OCI-LY7 (cell line): ENCODE measurements at regions not wholly inside any gene's neighbourhood (a gene's known extent, or its start where the extent isn't known, plus 50 kb on each side); places are given as distances from the start of the nearest gene placed in this dataset.

Experiments
- BruUV-seq: library from RNA; stranded (reverse); fragments of 400-500 nt; replicated peaks from 2 replicates; lab custom pipeline; 2021; lab: Mats Ljungman, UMichigan
- CTCF ChIA-PET: fragments of 300-600 bp; sonication (Branson Sonifier 250); formaldehyde crosslinking; loops from one replicate; lab custom pipeline; 2022; ENCODE audit warnings: antibody characterized with exemption; ENCODE audit not compliant: unreplicated experiment; lab: Charles Lee
- POLR2A ChIA-PET: fragments of 300-600 bp; sonication (Branson Sonifier 250); formaldehyde crosslinking; loops from one replicate; lab custom pipeline; 2022; ENCODE audit warnings: antibody characterized with exemption; lab: Charles Lee
- DNase-seq: peaks from one replicate; pipeline ENCODE4 v3.0.0-alpha.2; 2015; ENCODE audit warnings: low spot score
- H2AFZ ChIP-seq: fragments of 200-600 bp; sonication (generic), shearing (Covaris generic); 2 replicates; pipeline ENCODE4 v1.6.1; 2014; ENCODE audit warnings: mild to moderate bottlenecking, antibody characterized with exemption, low read length, moderate library complexity
- H3K27ac ChIP-seq: fragments of 200-600 bp; sonication (generic); 2 replicates; pipeline ENCODE4 v1.5.1; 2014; ENCODE audit warnings: mixed run types, low read depth, mild to moderate bottlenecking, moderate library complexity, low read length, inconsistent platforms; ENCODE audit not compliant: poor library complexity, severe bottlenecking
- H3K36me3 ChIP-seq: fragments of 200-600 bp; sonication (generic); 2 replicates; pipeline ENCODE4 v1.6.1; 2014; ENCODE audit warnings: mild to moderate bottlenecking, antibody characterized with exemption, low read length, moderate library complexity, mixed read lengths; ENCODE audit not compliant: insufficient read depth
- H3K4me1 ChIP-seq: fragments of 200-600 bp; sonication (generic); 2 replicates; pipeline ENCODE4 v1.5.1; 2014; ENCODE audit warnings: mild to moderate bottlenecking, low read length; ENCODE audit not compliant: insufficient read depth, poor library complexity, severe bottlenecking
- H3K4me2 ChIP-seq: fragments of 200-600 bp; sonication (generic); 2 replicates; pipeline ENCODE4 v1.6.1; 2014; ENCODE audit warnings: mild to moderate bottlenecking, low read length
- H3K4me3 ChIP-seq: fragments of 200-600 bp; sonication (generic); 2 replicates; pipeline ENCODE4 v1.5.1; 2014; ENCODE audit warnings: mild to moderate bottlenecking, low read depth, low read length; ENCODE audit not compliant: poor library complexity, severe bottlenecking
- H3K79me2 ChIP-seq: fragments of 200-600 bp; sonication (generic); 2 replicates; pipeline ENCODE4 v1.6.1; 2016; ENCODE audit warnings: low read depth, mild to moderate bottlenecking, low read length, moderate library complexity, mixed read lengths; ENCODE audit not compliant: insufficient read depth
- H3K9me2 ChIP-seq: fragments of 200-600 bp; sonication (generic); 2 replicates; pipeline ENCODE4 v1.6.1; 2016; ENCODE audit warnings: mild to moderate bottlenecking, low read length, mixed read lengths; ENCODE audit not compliant: insufficient read depth
- H3K9me3 ChIP-seq: fragments of 200-600 bp; sonication (generic); 2 replicates; pipeline ENCODE4 v1.6.1; 2014; ENCODE audit warnings: mild to moderate bottlenecking, mixed run types, low read length, mixed read lengths
- H4K20me1 ChIP-seq: fragments of 200-600 bp; sonication (generic); 2 replicates; pipeline ENCODE4 v1.6.1; 2014; ENCODE audit warnings: mild to moderate bottlenecking, antibody characterized with exemption, low read length, moderate library complexity, mixed read lengths; ENCODE audit not compliant: insufficient read depth
- CTCF ChIP-seq: fragments of 200-600 bp; sonication (generic); conservative IDR thresholded peaks from 2 replicates; pipeline ENCODE4 v1.5.1; 2014; ENCODE audit warnings: mild to moderate bottlenecking, antibody characterized with exemption, low read length, moderate library complexity, mixed read lengths
- EZH2phosphoT487 ChIP-seq: fragments of 200-600 bp; sonication (generic); IDR thresholded peaks from 2 replicates; pipeline ENCODE4 v1.6.1; 2018; ENCODE audit warnings: low read depth, borderline replicate concordance, mild to moderate bottlenecking, mixed run types, antibody characterized with exemption, low read length, moderate library complexity, mixed read lengths
- intact Hi-C: fragments of 100-400 bp; cut with micrococcal nuclease; formaldehyde crosslinking; loops from one replicate; pipeline ENCODE4 v1.10.0; 2022; ENCODE audit not compliant: unreplicated experiment

GRCh38 chr5:143614831-143615230 lies 197.1 kb upstream of the HMHB1 start:
- Histone ChIP-seq H3K4me2 (no peak overlapping the region), H3K79me2 (no peaks in the 10 kb centered on the region), H3K9me3 (no peaks in the 10 kb centered on the region), H2AFZ (no peak overlapping the region), H3K4me3 (no peak overlapping the region), H3K27ac (no peak overlapping the region), H4K20me1 (no peaks in the 10 kb centered on the region), H3K4me1 (no peaks in the 10 kb centered on the region), H3K9me2 (no peaks in the 10 kb centered on the region), H3K36me3 (no peaks in the 10 kb centered on the region)
- no peak for DNase-seq
- no TSS peak for BruUV-seq
- TF ChIP-seq EZH2phosphoT487 (no peak), CTCF (no peak)
- CTCF ChIA-PET, result no interaction called here
- POLR2A ChIA-PET, result interaction anchor here (0.6 to 1.2 kb wide), 5 partner anchors 11 to 182 kb away, joined by 3 to 4 read pairs (median 3); no protein-coding TSS in a partner anchor
- intact Hi-C loops, result no loop called here

- no peak for TF ChIP-seq CTCF
- Histone ChIP-seq H2AFZ (no peak overlapping the region), H3K79me2 (no peaks in the 10 kb centered on the region), H3K36me3 (no peaks in the 10 kb centered on the region), H3K4me1 (no peaks in the 10 kb centered on the region), H3K4me2 (no peak overlapping the region), H3K9me3 (peaks cover 4% of the 10 kb centered on the region; the same call in 1 of the 2 replicates), H4K20me1 (no peaks in the 10 kb centered on the region), H3K9me2 (no peaks in the 10 kb centered on the region), H3K4me3 (no peak overlapping the region), H3K27ac (no peak overlapping the region)
- CTCF ChIA-PET, result no interaction called here
- DNase-seq, result no peak
- POLR2A ChIA-PET, result interaction anchor here (1.1 to 1.5 kb wide), 2 partner anchors 9 to 50 kb away, joined by 3 read pairs; no protein-coding TSS in a partner anchor
- BruUV-seq, result no TSS peak
- intact Hi-C loops, result no loop called here
Observed at GRCh38 chr5:143613329-143613728, 198.6 kb upstream of the HMHB1 start.

- Histone ChIP-seq H3K4me3 (no peak overlapping the region), H3K9me2 (no peaks in the 10 kb centered on the region), H2AFZ (no peak overlapping the region), H3K27ac (no peak overlapping the region), H3K9me3 (peaks cover 15% of the 10 kb centered on the region; the same call in 1 of the 2 replicates), H4K20me1 (no peaks in the 10 kb centered on the region), H3K79me2 (no peaks in the 10 kb centered on the region), H3K4me1 (peaks cover 8% of the 10 kb centered on the region), H3K4me2 (no peak overlapping the region), H3K36me3 (no peaks in the 10 kb centered on the region)
- TF ChIP-seq EZH2phosphoT487 (no peak), CTCF (no peak)
- intact Hi-C loops, result no loop called here
- POLR2A ChIA-PET, result interaction anchor here (0.7 kb wide), 1 partner anchor 97 kb away, joined by 3 read pairs; no protein-coding TSS in a partner anchor
- no peak for DNase-seq
- CTCF ChIA-PET, result no interaction called here
- no TSS peak for BruUV-seq
Observed at GRCh38 chr5:143610946-143611345, 201.0 kb upstream of the HMHB1 start.
